ENCODE measurements at regions not wholly inside any gene's neighbourhood (a gene's known extent, or its start where the extent isn't known, plus 50 kb on each side); places are given as distances from the start of the nearest gene placed in this dataset.

DNA sequence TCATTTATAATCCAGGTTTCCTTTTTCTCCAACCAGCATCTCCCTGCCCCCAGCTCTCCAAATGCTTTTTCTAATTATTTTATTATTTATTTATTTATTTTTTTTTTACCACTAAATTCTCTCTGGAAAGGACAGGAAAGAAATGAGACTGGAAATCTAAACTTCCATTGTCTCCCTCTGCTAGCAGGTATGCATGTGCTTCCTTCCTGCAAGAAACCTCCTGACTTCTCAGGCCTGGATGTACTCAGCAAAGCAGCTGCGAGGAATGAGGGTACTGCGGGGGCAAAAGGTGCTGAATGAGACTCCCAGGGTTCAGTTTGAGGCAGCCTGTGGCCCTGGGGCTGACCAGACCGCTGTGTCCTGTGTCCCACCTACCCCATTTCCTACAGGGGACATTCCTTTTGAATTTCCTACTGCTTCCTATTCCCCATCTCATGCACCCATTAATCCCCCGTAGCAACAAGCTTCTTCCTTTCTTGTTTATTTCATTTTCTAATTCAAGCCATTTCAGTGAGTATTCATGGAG, 324.6 kb upstream of the IGFBP3 start:
- H3K4me3 ChIP-seq (ENCODE audit: low read depth, low read length): no peak overlapping the region
- TF ChIP-seq, protein P1, sequence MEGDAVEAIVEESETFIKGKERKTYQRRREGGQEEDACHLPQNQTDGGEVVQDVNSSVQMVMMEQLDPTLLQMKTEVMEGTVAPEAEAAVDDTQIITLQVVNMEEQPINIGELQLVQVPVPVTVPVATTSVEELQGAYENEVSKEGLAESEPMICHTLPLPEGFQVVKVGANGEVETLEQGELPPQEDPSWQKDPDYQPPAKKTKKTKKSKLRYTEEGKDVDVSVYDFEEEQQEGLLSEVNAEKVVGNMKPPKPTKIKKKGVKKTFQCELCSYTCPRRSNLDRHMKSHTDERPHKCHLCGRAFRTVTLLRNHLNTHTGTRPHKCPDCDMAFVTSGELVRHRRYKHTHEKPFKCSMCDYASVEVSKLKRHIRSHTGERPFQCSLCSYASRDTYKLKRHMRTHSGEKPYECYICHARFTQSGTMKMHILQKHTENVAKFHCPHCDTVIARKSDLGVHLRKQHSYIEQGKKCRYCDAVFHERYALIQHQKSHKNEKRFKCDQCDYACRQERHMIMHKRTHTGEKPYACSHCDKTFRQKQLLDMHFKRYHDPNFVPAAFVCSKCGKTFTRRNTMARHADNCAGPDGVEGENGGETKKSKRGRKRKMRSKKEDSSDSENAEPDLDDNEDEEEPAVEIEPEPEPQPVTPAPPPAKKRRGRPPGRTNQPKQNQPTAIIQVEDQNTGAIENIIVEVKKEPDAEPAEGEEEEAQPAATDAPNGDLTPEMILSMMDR (IDR thresholded peaks at IDR 0.05; ENCODE audit: low read depth, low read length): no peak

GRCh38 chr7:46244757-46245156, 323.7 kb upstream of the IGFBP3 start:
- TF ChIP-seq, protein P1 (IDR thresholded peaks at IDR 0.05; ENCODE audit: low read depth, low read length): no peak
- no peak overlapping the region for H3K4me3 ChIP-seq (ENCODE audit: low read depth, low read length)

- TF ChIP-seq, protein P1 (IDR thresholded peaks at IDR 0.05; ENCODE audit: low read depth, low read length): no peak
- H3K4me3 ChIP-seq (ENCODE audit: low read depth, low read length): no peak overlapping the region
These were observed 322.3 kb upstream of the IGFBP3 start for GRCh38 chr7:46243406-46243805.

DNA sequence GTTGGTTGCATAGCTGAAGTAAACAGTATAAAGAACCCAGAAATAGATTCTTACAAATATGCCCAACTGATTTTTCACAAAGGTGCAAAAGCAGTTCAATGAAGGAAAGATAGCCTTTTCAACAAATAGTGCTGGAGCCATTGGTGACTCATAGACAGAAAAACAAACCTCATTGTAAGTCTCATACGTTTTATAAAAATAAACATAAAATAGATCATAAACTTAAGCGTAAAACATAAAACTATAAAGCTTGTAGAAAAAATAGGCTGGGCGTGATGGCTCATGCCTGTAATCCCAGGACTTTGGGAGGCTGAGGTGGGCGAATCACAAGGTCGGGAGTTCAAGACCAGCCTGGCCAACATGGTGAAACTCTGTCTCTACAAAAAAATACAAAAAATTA, 318.8 kb upstream of the IGFBP3 start:
- TF ChIP-seq, protein P1 (IDR thresholded peaks at IDR 0.05; ENCODE audit: low read depth, low read length): no peak
- no peak overlapping the region for H3K4me3 ChIP-seq (ENCODE audit: low read depth, low read length)

DNA sequence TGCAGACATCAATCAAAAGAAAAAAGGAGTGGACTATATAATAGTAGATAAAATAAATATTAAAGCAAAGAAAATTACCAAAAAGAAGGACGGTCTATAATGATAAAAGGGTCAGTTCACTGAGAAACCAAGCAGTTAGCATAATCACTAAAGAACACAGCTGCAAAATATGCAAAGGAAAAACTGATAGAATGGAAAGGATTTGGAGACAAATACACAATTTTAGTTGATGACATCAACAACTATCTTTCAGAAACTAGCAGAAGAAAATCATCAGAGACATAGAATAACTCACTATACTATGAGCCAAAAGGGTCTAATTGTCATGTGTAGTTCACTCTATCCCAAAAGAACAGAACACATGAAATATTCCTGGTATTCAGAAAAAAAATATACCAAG, 316.4 kb upstream of the IGFBP3 start:
- no peak overlapping the region for H3K4me3 ChIP-seq (ENCODE audit: low read depth, low read length)
- TF ChIP-seq, protein P1 (IDR thresholded peaks at IDR 0.05; ENCODE audit: low read depth, low read length): no peak

DNA sequence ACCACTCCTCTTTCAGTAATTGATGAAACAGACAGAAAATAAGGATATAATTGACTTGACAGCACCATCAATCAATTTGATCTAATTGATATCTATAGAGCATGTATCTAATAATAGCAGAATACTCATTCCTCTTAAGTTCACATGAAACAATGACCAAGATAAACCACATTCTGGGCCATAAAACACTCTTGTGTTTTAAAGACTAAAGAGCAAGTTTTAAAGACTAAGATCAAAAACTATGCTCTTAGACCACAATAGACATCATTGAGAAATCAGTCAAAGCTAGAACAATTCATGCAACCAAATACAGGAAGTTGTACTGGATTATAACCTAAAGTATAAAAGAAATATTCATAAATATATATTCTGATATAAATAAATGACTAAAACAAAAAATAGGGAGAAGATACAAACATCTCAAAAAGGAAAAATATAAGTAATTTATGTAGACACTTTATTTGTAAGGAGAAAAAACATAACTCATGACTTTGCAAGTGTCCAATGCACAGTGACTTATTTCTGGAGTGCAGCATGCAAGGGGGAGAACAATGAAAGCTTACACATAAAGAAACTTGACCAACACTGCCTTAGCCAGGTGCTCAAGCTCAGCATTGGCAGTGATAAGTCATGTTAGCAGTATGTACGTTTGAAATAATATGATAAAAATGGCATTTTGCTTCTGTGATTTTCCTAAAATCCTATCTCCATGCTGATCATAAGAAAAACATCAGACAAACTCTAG, 312.7 kb upstream of the IGFBP3 start:
- H3K4me3 ChIP-seq (ENCODE audit: low read depth, low read length): no peak overlapping the region
- TF ChIP-seq, protein P1 (IDR thresholded peaks at IDR 0.05; ENCODE audit: low read depth, low read length): no peak

GRCh38 chr7:46230990-46231305, 309.9 kb upstream of the IGFBP3 start:
- TF ChIP-seq, protein P1 (IDR thresholded peaks at IDR 0.05; ENCODE audit: low read depth, low read length): no peak
- H3K4me3 ChIP-seq (ENCODE audit: low read depth, low read length): no peak overlapping the region

All from WI38 (cell line).